ENCODE measurements at regions not wholly inside any gene's neighbourhood (a gene's known extent, or its start where the extent isn't known, plus 50 kb on each side); places are given as distances from the start of the nearest gene placed in this dataset.

- DNase-seq (ENCODE audit: insufficient read length, low spot score): no peak
- FAIRE-seq: no peak
- no peak for TF ChIP-seq CTCF (IDR thresholded peaks at IDR 0.05; ENCODE audit: insufficient read depth, missing control alignments)
Observed at GRCh38 chr16:5319799-5320198, 222.2 kb upstream of the EEF2KMT start.

GRCh38 chr16:5315914-5316313 is 218.3 kb upstream of the EEF2KMT start:
- no peak for FAIRE-seq
- no peak for DNase-seq (ENCODE audit: insufficient read length, low spot score)
- TF ChIP-seq CTCF (IDR thresholded peaks at IDR 0.05; ENCODE audit: insufficient read depth, missing control alignments): no peak

GRCh38 chr16:5314377-5314776 is 216.8 kb upstream of the EEF2KMT start:
- FAIRE-seq (no peak), DNase-seq (ENCODE audit: insufficient read length, low spot score) (no peak)
- TF ChIP-seq CTCF (IDR thresholded peaks at IDR 0.05; ENCODE audit: insufficient read depth, missing control alignments): no peak

GRCh38 chr16:5309946-5310611 is 212.5 kb upstream of the EEF2KMT start:
- no peak for TF ChIP-seq CTCF (IDR thresholded peaks at IDR 0.05; ENCODE audit: insufficient read depth, missing control alignments)
- no peak for DNase-seq (ENCODE audit: insufficient read length, low spot score)
- FAIRE-seq: no peak

- no peak for TF ChIP-seq CTCF (IDR thresholded peaks at IDR 0.05; ENCODE audit: insufficient read depth, missing control alignments)
- FAIRE-seq (no peak), DNase-seq (ENCODE audit: insufficient read length, low spot score) (no peak)
Observed at GRCh38 chr16:5305023-5305422, 207.4 kb upstream of the EEF2KMT start.

- DNase-seq (ENCODE audit: insufficient read length, low spot score) (no peak), FAIRE-seq (no peak)
- TF ChIP-seq CTCF (IDR thresholded peaks at IDR 0.05; ENCODE audit: insufficient read depth, missing control alignments): no peak
Observed at GRCh38 chr16:5302372-5303114, 204.9 kb upstream of the EEF2KMT start.

GRCh38 chr16:5298202-5298601 is 200.6 kb upstream of the EEF2KMT start:
- no peak for FAIRE-seq
- no peak for TF ChIP-seq CTCF (IDR thresholded peaks at IDR 0.05; ENCODE audit: insufficient read depth, missing control alignments)
- no peak for DNase-seq (ENCODE audit: insufficient read length, low spot score)
